IPS-NIHi11 (cell line): ENCODE measurements at regions not wholly inside any gene's neighbourhood (a gene's known extent, or its start where the extent isn't known, plus 50 kb on each side); places are given as distances from the start of the nearest gene placed in this dataset.
"Not testable (repeated sequence)": the region's sequence is repeated elsewhere in the genome, so short reads cannot be mapped to it uniquely, and the experiment has no call there.

ENCODE experiments used
- DNase-seq: peaks from one replicate; pipeline ENCODE4 v3.0.0; 2012; ENCODE audit warnings: mixed read lengths, low spot score

DNA sequence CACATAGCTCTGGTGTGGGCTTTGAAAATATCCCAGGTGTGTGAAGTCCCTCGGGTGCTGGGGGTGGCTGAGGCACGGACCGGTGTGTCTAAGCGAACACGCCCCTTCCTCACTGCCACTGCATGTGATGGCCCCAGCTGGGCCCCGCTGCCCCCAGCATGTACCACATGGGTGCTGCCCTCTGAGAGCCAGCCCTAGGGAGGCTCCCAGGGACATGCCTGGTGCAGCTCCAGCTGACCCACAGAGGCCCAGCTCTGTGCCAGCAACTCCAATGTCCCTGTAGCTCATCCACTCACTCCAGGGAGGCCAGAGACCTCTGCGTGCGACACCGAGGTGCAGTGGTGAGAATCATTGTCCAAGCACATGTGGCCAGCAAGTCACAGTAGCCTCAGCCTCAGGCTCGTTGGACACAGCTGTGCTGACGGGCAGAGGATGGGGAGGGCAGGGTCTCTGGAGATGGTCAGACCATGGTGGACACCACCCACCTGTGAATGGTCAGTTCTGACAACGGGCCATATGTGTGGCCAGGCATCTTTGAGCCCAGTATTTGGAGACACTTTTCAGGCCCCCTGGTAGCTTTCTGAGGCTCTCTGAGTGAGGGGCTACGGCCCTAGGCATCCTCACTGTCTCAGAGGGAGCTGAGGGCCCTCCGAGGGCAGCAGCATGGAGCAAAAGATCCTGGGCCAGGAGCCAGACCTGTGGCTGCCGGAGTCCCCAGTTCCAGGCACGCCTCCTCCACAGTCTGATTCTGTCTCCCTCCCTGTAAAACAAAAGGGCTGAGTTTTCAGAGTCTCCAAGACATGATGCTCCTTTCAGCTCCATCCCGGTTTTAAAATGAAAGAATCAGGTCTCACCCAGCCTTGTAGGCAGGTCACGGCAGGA, 220.7 kb downstream of the NDUFA10 start:
- no peak for DNase-seq

- DNase-seq = no peak
Measured at GRCh38 chr2:239803766-239804115, 221.4 kb downstream of the NDUFA10 start.

- DNase-seq = no peak
Measured at GRCh38 chr2:239803102-239803765, 221.9 kb downstream of the NDUFA10 start.

GRCh38 chr2:239802185-239802649, 222.9 kb downstream of the NDUFA10 start:
- no peak for DNase-seq

GRCh38 chr2:239801404-239802184, 223.5 kb downstream of the NDUFA10 start:
- no peak for DNase-seq

DNA sequence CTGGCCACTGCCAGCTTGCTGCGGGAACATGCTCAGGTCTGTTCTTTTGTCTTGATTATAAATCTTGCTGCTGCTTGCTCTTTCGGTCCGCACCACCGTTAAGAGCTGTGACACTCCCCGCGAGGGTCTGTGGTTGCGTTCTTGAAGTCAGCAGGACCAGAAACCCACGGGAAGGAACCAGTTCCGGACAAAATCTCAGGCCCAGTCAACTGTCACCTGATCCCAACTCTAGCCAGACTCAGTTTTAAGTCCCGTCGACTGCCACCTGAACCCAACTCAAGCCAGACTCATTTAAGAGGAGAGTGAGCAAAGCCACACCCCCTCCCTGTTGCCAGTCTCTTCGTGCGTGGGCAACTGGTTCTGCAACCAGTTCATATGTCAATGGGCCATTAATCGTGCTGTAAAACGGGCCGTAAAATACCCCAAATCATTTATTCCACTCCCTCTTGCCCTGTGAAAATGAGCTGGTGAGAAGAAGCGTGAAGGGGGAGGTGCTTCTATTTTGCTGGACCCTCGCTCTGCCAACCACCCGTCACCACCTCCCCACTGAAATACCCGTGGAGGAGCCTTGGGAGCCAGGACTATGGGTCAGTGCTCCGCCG, 224.3 kb downstream of the NDUFA10 start:
- DNase-seq = no peak

GRCh38 chr2:239797316-239797715, 227.8 kb downstream of the NDUFA10 start:
- no peak for DNase-seq

- DNase-seq = not testable (repeated sequence)
Measured at GRCh38 chr2:239795761-239796160, 229.4 kb downstream of the NDUFA10 start.

- DNase-seq = no peak
Measured at GRCh38 chr2:239793836-239794235, 231.3 kb downstream of the NDUFA10 start.

GRCh38 chr2:239793086-239793485, 232.1 kb downstream of the NDUFA10 start:
- DNase-seq = no peak

DNA sequence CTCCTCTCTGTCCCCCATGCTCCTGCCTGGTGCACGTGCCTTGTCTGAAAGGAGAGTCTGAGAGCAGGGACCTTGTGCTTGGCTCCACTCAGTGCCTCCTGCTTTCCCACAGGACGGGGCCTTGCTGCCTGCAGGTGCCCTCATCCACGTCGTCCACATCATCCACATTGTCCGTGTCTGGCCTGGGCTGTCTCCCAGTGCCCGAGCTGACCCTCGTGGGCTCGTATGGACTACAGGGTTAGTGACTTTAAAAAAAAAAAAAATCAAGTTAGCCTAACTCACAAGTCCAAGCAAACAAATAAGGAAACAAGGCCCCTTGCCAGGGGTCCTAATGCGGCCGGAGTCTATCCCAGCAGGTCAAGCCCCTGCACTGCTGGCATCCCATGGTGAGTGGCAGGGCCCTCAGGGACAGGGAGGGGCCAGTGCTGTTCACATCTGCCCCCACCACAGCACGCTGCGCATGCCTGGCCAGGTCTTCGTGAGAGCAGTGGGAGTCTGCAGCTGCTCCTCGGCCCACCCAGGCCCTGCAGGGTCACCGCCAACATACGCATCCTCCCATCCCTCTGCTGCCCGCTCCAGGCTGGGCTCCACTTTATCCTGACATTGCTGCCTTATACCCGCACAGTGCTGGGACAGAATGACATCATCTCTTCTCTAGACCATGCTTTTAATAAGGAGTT, 232.6 kb downstream of the NDUFA10 start:
- no peak for DNase-seq

DNA sequence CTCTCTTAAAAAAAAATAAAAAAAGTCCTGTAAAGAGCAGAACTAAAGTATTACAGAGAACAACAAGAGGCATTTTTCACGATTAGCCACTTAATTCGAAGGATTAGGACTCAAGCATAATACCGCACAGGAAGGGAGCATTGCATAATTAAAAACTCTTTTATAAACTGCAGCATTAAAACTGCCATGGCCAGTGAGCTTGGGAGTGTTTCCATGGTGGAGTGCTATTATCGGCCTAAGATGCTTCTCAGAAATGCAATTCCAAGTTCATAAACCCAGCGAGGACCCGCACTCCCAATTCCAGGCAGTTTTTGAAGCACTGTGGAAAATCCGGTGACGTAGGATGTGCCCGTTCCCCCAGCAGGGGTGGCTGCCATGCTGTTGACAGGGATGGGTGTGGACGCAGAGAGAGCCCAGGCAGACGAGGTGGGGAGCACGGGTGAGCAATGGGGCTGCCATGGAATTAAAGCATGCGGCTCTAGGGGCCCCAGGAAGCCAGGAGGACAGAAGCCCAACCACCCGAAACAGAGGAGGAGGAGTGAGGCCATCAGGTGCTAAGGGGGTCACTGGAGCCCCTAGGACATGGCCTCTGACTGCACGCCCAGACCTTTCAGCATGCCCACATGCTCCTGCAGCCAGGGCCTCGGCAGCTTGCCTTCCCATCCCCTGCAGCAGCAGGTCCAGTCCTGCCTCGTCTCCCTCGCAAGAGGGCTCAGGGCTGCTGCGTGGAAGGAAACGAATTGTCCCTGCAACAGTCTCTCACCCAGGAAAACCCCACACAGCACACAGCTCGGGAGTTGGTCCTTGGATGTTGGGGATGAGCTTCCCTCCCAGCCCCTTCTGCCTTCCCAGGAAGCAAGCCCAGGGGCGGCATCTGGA, 233.4 kb downstream of the NDUFA10 start:
- DNase-seq = no peak

- DNase-seq = no peak
Measured at GRCh38 chr2:239790721-239791120, 234.4 kb downstream of the NDUFA10 start.

DNA sequence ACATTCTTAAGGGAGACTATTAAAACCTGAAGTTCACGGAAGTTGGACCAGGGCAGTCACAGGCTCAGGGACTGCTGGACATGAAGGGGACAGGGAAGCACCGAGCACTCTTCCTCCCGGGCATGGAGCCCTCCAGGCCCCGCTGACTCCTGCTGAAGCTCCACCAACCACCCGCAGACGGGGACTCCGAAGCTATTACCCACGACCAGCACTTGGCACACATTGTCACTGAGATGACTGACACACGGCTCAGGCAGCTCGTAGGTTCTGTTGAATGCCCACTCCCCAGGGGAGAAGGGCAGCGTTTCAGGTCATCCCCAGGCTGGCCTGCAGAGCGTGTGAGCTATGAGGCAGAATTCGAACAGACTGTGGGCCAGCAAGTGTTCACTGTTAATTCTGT, 234.8 kb downstream of the NDUFA10 start:
- no peak for DNase-seq

DNA sequence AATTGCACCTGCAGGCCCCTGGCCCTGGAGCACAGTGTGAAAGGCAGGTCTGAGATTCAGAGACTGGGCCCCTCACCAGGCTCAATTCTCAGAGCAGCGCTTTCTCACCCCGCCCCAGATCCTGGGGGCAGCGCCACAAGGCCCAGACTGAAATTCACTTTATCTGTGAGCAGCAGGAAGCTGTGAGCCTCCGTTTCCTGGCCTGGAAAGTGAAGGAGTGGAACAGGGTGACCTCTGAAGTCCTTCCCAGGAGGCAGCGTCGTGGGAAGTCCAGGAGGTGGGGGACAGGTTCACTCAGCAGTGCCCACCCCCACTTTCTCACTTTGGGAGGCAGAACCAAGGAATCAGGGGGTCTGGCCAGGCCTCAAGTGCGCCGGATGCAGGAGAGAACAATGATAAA, 235.4 kb downstream of the NDUFA10 start:
- DNase-seq = no peak

DNA sequence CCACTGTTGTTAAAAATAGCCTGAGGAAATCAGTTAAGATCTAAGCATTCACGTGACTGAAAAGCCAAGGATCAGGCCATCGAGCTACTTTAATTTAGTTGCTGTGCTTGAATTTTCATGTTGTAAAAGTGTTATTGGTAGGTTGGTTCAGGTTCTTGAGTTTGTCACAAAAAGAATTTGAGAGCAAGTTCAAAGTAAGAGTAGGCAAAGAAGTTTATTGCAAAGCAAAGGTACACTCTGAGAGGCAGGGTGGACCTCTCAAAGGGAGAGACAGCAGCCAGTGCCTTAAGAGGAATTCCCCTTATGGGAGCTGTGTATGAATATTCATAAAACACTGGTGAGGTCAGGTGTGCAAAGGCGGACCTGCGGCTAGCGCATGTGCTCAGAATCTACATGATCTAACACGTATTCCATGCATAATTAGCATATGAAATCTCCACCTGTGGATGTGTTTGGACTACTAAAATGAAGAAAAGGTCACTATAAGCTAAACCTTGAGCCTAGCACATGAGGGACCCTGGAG, 236.5 kb downstream of the NDUFA10 start:
- no peak for DNase-seq

DNA sequence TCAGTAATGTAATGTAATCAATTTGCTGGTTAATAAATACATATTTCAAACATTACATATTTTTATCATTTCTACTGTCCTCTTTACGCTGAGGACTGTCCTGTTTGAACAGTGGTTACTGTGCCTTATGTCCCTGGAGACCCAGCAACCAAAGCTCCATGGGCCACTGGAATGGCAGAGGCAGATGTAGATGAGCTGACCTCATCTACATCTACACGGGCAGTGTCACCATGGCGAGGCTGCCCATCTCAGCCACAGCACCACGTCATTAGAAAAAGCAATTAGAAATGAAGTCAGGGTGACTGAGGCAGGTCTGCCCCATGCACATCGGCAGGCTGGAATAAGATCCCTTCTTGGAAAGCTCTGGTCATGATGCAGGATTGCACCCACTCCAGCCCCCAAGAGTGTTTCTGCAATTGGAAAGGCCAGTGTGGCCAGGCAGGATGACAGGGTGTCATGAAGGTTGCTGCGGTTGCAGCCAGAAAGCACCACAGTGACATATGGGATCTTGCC, 237.5 kb downstream of the NDUFA10 start:
- DNase-seq = no peak

GRCh38 chr2:239786791-239787190, 238.4 kb downstream of the NDUFA10 start:
- DNase-seq = no peak

DNA sequence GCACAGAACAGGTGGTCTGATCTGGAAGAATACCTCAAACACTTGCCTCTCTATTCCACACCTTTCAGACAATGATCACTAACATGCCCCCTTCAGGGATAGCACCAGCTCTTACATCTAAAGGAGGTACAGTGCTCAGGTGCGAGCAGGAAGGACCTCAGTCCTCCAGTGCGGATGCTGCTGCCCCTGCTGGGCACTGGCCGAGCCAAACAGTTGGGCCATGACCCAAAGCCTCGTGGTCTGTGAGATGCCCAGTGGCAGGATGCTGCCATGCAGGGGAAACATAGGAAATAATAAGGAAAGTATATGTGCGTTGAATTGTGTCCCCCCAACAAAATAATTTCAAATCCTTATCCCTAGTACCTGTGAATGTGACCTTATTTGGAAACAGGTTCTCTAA, 243.7 kb downstream of the NDUFA10 start:
- no peak for DNase-seq
